Mesenchymal stem cell (in vitro differentiated cells and primary cell): ENCODE measurements at regions not wholly inside any gene's neighbourhood (a gene's known extent, or its start where the extent isn't known, plus 50 kb on each side); places are given as distances from the start of the nearest gene placed in this dataset.

Experiments used
- DNase-seq: peaks from one replicate; pipeline ENCODE4 v3.0.0-alpha.2; 2013
- H2AFZ ChIP-seq: one replicate; pipeline ENCODE4 v1.6.1; 2013; ENCODE audit warnings: low read depth, mild to moderate bottlenecking, control low read depth, inconsistent platforms, low read length, moderate library complexity
- H2AK5ac ChIP-seq: 2 replicates; pipeline ENCODE4 v1.6.1; 2013; ENCODE audit warnings: low read length, moderate library complexity, mild to moderate bottlenecking, inconsistent platforms; ENCODE audit not compliant: severe bottlenecking
- H2BK120ac ChIP-seq: one replicate; pipeline ENCODE4 v1.6.1; 2013; ENCODE audit warnings: low read depth, mild to moderate bottlenecking, inconsistent platforms, low read length, moderate library complexity
- H2BK12ac ChIP-seq, 2 experiments: one replicate each; pipeline ENCODE4 v1.6.1; 2013; ENCODE audit warnings: inconsistent platforms in 2 of 2, low read length in 2 of 2, mild to moderate bottlenecking in 2 of 2, moderate library complexity in 2 of 2, control low read depth in 1 of 2
- H2BK15ac ChIP-seq: one replicate; pipeline ENCODE4 v1.6.1; 2013; ENCODE audit warnings: mild to moderate bottlenecking, low read depth, inconsistent platforms; ENCODE audit not compliant: poor library complexity, severe bottlenecking
- H2BK5ac ChIP-seq: 2 replicates; pipeline ENCODE4 v1.6.1; 2013; ENCODE audit warnings: low read depth, mild to moderate bottlenecking, low read length, control low read depth, inconsistent platforms; ENCODE audit not compliant: poor library complexity, severe bottlenecking
- H3K14ac ChIP-seq, 2 experiments: one replicate each; pipeline ENCODE4 v1.6.1; 2013; ENCODE audit warnings: inconsistent platforms in 2 of 2, low read length in 2 of 2, control low read depth in 1 of 2, mild to moderate bottlenecking in 1 of 2, moderate library complexity in 1 of 2
- H3K18ac ChIP-seq, 2 experiments: one replicate each; pipeline ENCODE4 v1.6.1; 2013; ENCODE audit warnings: inconsistent platforms in 2 of 2, low read length in 2 of 2, control low read depth in 1 of 2, low read depth in 1 of 2, mild to moderate bottlenecking in 1 of 2
- H3K23ac ChIP-seq, 2 experiments: one replicate each; pipeline ENCODE4 v1.6.1; 2013; ENCODE audit warnings: inconsistent platforms in 2 of 2, low read length in 2 of 2, mild to moderate bottlenecking in 2 of 2, moderate library complexity in 2 of 2, control low read depth in 1 of 2
- H3K27ac ChIP-seq: 2 replicates; pipeline ENCODE4 v1.5.1; 2013; ENCODE audit warnings: mild to moderate bottlenecking, moderate library complexity, low read length, control low read depth, inconsistent platforms; ENCODE audit not compliant: poor library complexity, severe bottlenecking
- H3K27me3 ChIP-seq, 2 experiments: 2 replicates each; pipeline versions ENCODE4 v1.6.1 to v1.7.0; 2013; ENCODE audit warnings: low read length in 2 of 2, mild to moderate bottlenecking in 2 of 2, moderate library complexity in 2 of 2, control low read depth in 1 of 2, inconsistent platforms in 1 of 2; ENCODE audit not compliant: control insufficient read depth in 1 of 2, insufficient read depth in 1 of 2
- H3K36me3 ChIP-seq, 2 experiments: 2 replicates each; pipeline versions ENCODE4 v1.6.1 to v1.7.0; 2013; ENCODE audit warnings: low read length in 2 of 2, control low read depth in 1 of 2, inconsistent platforms in 1 of 2, low read depth in 1 of 2, mild to moderate bottlenecking in 1 of 2; ENCODE audit not compliant: insufficient read depth in 2 of 2, control insufficient read depth in 1 of 2
- H3K4ac ChIP-seq, 2 experiments: one replicate each; pipeline ENCODE4 v1.6.1; 2013; ENCODE audit warnings: inconsistent platforms in 2 of 2, low read length in 2 of 2, mild to moderate bottlenecking in 2 of 2, moderate library complexity in 2 of 2, control low read depth in 1 of 2, low read depth in 1 of 2
- H3K4me1 ChIP-seq: 2 replicates; pipeline ENCODE4 v1.6.1; 2013; ENCODE audit warnings: low read depth, low read length, control low read depth; ENCODE audit not compliant: control insufficient read depth, insufficient read depth
- H3K4me2 ChIP-seq: 2 replicates; pipeline ENCODE4 v1.6.1; 2013; ENCODE audit warnings: low read length, mild to moderate bottlenecking, inconsistent platforms; ENCODE audit not compliant: poor library complexity, severe bottlenecking
- H3K4me3 ChIP-seq, 2 experiments: 2 replicates each; pipeline versions ENCODE4 v1.5.1 to v1.7.0; 2013; ENCODE audit warnings: low read length in 2 of 2, mild to moderate bottlenecking in 2 of 2, control low read depth in 1 of 2, low read depth in 1 of 2; ENCODE audit not compliant: insufficient read depth in 1 of 2
- H3K79me1 ChIP-seq: replicated peaks from 2 replicates; pipeline ENCODE4 v1.6.1; 2013; ENCODE audit warnings: mild to moderate bottlenecking, control low read depth, low read length, inconsistent platforms; ENCODE audit not compliant: poor library complexity, severe bottlenecking
- H3K9ac ChIP-seq: 2 replicates; pipeline ENCODE4 v1.7.0; 2013; ENCODE audit warnings: mild to moderate bottlenecking, low read length, moderate library complexity
- H3K9me3 ChIP-seq: 2 replicates; pipeline ENCODE4 v1.7.0; 2013; ENCODE audit warnings: mild to moderate bottlenecking, low read length; ENCODE audit not compliant: control insufficient read depth
- H4K8ac ChIP-seq: one replicate; pipeline ENCODE4 v1.6.1; 2013; ENCODE audit warnings: inconsistent platforms, mild to moderate bottlenecking, low read length, moderate library complexity
- H4K91ac ChIP-seq: one replicate; pipeline ENCODE4 v1.6.1; 2013; ENCODE audit warnings: mild to moderate bottlenecking, low read length, inconsistent platforms
- WGBS: methylation state at CpG from one replicate; pipeline ENCODE4 v1.1.7; 2013; ENCODE audit warnings: mixed read lengths; 5-methylcytosine and 5-hydroxymethylcytosine counted together

DNA sequence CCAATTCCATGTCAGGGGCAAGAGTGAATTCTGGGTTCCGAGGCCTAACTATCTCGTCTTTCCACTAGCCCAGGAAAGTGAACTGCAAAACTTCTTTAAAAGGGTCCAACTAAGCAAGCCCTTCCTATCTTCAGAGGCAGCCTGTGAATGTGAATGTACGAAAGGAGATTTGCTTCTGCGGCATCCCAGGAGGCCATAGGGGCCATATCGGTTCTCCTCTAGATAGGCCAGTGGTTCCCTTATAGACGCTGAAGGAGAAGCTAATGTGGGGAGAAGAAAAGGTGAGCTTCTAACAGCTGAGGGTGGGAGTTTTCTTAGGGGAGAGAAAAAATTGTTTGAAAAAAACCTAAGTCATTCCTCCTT, 128.0 kb upstream of the C1orf174 start:
- H3K4me2 ChIP-seq, result no peak overlapping the region
- no peak overlapping the region for H3K27ac ChIP-seq
- H4K91ac ChIP-seq, result no peak overlapping the region
- H3K4ac ChIP-seq, result no peak overlapping the region
- no peak overlapping the region for H3K23ac ChIP-seq
- H3K9ac ChIP-seq, result no peak overlapping the region
- H3K9me3 ChIP-seq, result peaks cover 5% of the 10 kb centered on the region
- H3K18ac ChIP-seq, result no peak overlapping the region
- no peaks in the 10 kb centered on the region for H3K79me1 ChIP-seq
- no peak overlapping the region for H3K4me3 ChIP-seq
- no peaks in the 10 kb centered on the region for H3K27me3 ChIP-seq
- 94% methylated on average over 4 of the region's 6 CpGs for WGBS
- DNase-seq, result no peak
- H2BK12ac ChIP-seq, result no peak overlapping the region
- no peak overlapping the region for H2BK15ac ChIP-seq
- no peaks in the 10 kb centered on the region for H3K4me1 ChIP-seq
- H3K14ac ChIP-seq, result no peak overlapping the region
- no peak overlapping the region for H2BK5ac ChIP-seq
- no peak overlapping the region for H4K8ac ChIP-seq
- no peak overlapping the region for H2AFZ ChIP-seq
- H2AK5ac ChIP-seq, result no peak overlapping the region
- no peak overlapping the region for H2BK120ac ChIP-seq
- H3K36me3 ChIP-seq, result no peaks in the 10 kb centered on the region

DNA sequence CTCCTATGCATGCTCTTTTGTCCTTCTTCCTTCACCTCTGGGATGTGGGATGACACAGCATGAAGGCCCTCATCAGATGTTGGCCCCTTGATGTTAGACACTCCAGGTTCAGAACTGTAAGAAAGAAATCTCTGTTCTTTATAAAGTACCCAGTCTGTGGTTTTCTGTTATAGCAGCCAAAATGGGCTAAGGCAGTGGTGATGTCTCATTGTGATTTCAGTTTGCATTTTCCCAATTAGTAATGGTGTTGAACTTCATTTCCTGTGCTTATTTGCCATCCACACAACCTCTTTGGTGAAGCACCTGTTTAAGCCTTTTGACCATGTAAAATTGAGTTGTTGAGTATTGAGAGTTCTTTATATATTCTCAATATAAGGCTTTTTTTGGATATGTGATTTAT, 129.3 kb upstream of the C1orf174 start:
- H2BK5ac ChIP-seq, result no peak overlapping the region
- H3K4ac ChIP-seq, result no peak overlapping the region
- H3K9ac ChIP-seq, result no peak overlapping the region
- H3K27ac ChIP-seq, result no peak overlapping the region
- H3K36me3 ChIP-seq, result no peaks in the 10 kb centered on the region
- H2AK5ac ChIP-seq, result no peak overlapping the region
- H3K79me1 ChIP-seq, result no peaks in the 10 kb centered on the region
- H3K18ac ChIP-seq, result no peak overlapping the region
- H4K91ac ChIP-seq, result no peak overlapping the region
- H3K14ac ChIP-seq, result no peak overlapping the region
- H3K4me1 ChIP-seq, result no peaks in the 10 kb centered on the region
- no peak overlapping the region for H3K4me3 ChIP-seq
- H3K9me3 ChIP-seq, result peaks cover 5% of the 10 kb centered on the region
- no peaks in the 10 kb centered on the region for H3K27me3 ChIP-seq
- no peak overlapping the region for H2BK120ac ChIP-seq
- H4K8ac ChIP-seq, result no peak overlapping the region
- no peak overlapping the region for H2BK15ac ChIP-seq
- no peak overlapping the region for H2AFZ ChIP-seq
- H3K4me2 ChIP-seq, result no peak overlapping the region
- H3K23ac ChIP-seq, result no peak overlapping the region
- DNase-seq, result no peak
- no peak overlapping the region for H2BK12ac ChIP-seq

DNA sequence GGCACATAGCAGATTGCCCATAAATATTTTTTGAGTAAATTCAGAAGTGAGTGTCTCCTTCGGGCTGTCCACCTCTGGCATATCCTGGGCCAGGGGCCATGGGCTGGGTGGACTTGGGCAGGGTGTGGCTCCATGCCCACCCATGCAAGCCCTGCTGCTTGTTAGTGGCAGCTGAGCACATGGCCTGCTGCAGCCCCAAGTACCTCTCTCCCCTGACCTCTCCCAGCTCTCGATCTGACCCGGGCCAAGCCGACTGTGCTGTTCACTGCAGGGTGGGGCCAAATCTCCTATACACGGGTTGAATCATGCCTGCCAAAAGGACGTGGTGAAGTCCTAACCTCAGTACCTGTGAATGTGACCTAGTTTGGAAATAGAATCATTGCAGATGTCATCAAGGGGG, 132.5 kb upstream of the C1orf174 start:
- H3K18ac ChIP-seq, result no peak overlapping the region
- no peaks in the 10 kb centered on the region for H3K36me3 ChIP-seq
- no peak overlapping the region for H3K14ac ChIP-seq
- H2AFZ ChIP-seq, result no peak overlapping the region
- H2BK120ac ChIP-seq, result no peak overlapping the region
- no peak overlapping the region for H3K9ac ChIP-seq
- no peak overlapping the region for H2BK12ac ChIP-seq
- peaks cover 5% of the 10 kb centered on the region for H3K9me3 ChIP-seq
- no peak overlapping the region for H3K4me3 ChIP-seq
- no peak overlapping the region for H3K27ac ChIP-seq
- no peak overlapping the region for H4K91ac ChIP-seq
- H3K79me1 ChIP-seq, result no peaks in the 10 kb centered on the region
- H3K4me2 ChIP-seq, result no peak overlapping the region
- no peak overlapping the region for H2BK5ac ChIP-seq
- H3K23ac ChIP-seq, result no peak overlapping the region
- H2AK5ac ChIP-seq, result no peak overlapping the region
- no peaks in the 10 kb centered on the region for H3K27me3 ChIP-seq
- H3K4me1 ChIP-seq, result no peaks in the 10 kb centered on the region
- no peak overlapping the region for H2BK15ac ChIP-seq
- no peak for DNase-seq
- no peak overlapping the region for H3K4ac ChIP-seq
- WGBS, result 73% methylated on average over 6 of the region's 6 CpGs
- no peak overlapping the region for H4K8ac ChIP-seq

DNA sequence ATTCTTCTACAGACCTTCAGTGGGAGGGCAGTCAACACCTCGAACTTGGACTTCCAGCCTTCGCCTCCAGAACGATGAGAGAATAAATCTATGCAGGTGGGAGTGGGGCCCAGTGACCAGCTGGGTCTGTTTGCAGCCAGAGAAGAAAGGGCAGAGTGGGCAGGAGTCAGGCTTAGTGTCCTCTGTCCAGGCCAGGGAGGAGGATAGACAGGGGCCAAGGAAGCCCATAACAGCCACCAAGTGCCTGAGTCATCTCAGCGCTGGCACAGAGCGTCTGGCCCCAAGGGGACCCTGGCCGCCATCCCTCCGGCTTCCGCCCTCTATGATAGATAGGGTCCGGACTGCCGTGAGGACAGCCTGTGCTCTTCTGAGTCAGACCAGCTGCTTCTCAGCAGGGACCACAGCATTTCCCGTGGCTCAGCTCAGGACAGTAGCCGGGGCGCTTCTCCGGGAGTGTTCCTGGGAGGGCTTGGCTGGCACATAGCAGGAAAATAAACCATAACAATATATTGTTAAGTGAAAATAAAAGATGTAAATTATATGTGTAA, 133.1 kb upstream of the C1orf174 start:
- Histone ChIP-seq H3K36me3 (no peaks in the 10 kb centered on the region), H3K14ac (no peak overlapping the region), H3K27me3 (no peaks in the 10 kb centered on the region), H2BK12ac (no peak overlapping the region), H2BK120ac (no peak overlapping the region), H2AK5ac (no peak overlapping the region), H3K4me1 (no peaks in the 10 kb centered on the region), H3K18ac (no peak overlapping the region), H3K79me1 (no peaks in the 10 kb centered on the region), H3K4ac (no peak overlapping the region), H3K9me3 (peaks cover 5% of the 10 kb centered on the region), H3K4me3 (no peak overlapping the region), H4K8ac (no peak overlapping the region), H4K91ac (no peak overlapping the region), H2BK5ac (no peak overlapping the region), H3K27ac (no peak overlapping the region), H3K9ac (no peak overlapping the region), H2BK15ac (no peak overlapping the region), H3K4me2 (no peak overlapping the region), H3K23ac (no peak overlapping the region), H2AFZ (no peak overlapping the region)
- no peak for DNase-seq
- 64% methylated on average over 11 of the region's 14 CpGs for WGBS
